H1 (cell line): ENCODE measurements at regions not wholly inside any gene's neighbourhood (a gene's known extent, or its start where the extent isn't known, plus 50 kb on each side); places are given as distances from the start of the nearest gene placed in this dataset.

Experiments used
- CREB1 ChIP-seq: IDR thresholded peaks from 2 replicates; pipeline ENCODE4 v1.6.1; 2012; ENCODE audit warnings: inconsistent platforms
- EZH2 ChIP-seq: fragments of 200-600 bp; sonication (generic); IDR thresholded peaks from 2 replicates; pipeline ENCODE4 v1.7.1; 2012; ENCODE audit warnings: low read depth, mild to moderate bottlenecking, moderate library complexity, low read length, inconsistent platforms; ENCODE audit not compliant: severe bottlenecking
- GABPA ChIP-seq: IDR thresholded peaks from 2 replicates; pipeline ENCODE4 v1.6.1; 2011; ENCODE audit warnings: mild to moderate bottlenecking, low read length, moderate library complexity, borderline replicate concordance; ENCODE audit not compliant: insufficient read depth
- JUN ChIP-seq: IDR thresholded peaks from 2 replicates; pipeline ENCODE4 v1.6.1; 2011; ENCODE audit warnings: low read depth, mild to moderate bottlenecking, improper control_type of control experiment, low read length
- KDM5A ChIP-seq: fragments of 200-600 bp; IDR thresholded peaks from 2 replicates; pipeline ENCODE4 v1.7.1; 2012; ENCODE audit warnings: mild to moderate bottlenecking, low read length, inconsistent platforms, mixed read lengths
- POLR2AphosphoS5 ChIP-seq: IDR thresholded peaks from 2 replicates; pipeline ENCODE4 v1.6.1; 2011; ENCODE audit warnings: low read depth, low read length
- RNF2 ChIP-seq: fragments of 200-900, 300-1000 bp; sonication (generic); IDR thresholded peaks from 2 replicates; pipeline ENCODE4 v1.7.1; 2016; ENCODE audit warnings: borderline replicate concordance, low read depth, mild to moderate bottlenecking, antibody characterized with exemption, low read length; ENCODE audit not compliant: poor library complexity, severe bottlenecking; ENCODE audit errors: missing control alignments
- SIN3A ChIP-seq, 2 experiments: IDR thresholded peaks in 1 of 2; conservative IDR thresholded peaks in 1 of 2; 2 replicates each; pipeline ENCODE4 v1.6.1; 2011 to 2012; ENCODE audit warnings: low read length in 2 of 2, improper control_type of control experiment in 1 of 2, low read depth in 1 of 2, mild to moderate bottlenecking in 1 of 2
- TF ChIP-seq, protein P1 (sequence below): IDR thresholded peaks from 2 replicates; pipeline ENCODE4 v1.6.1; 2012; ENCODE audit warnings: low read length, inconsistent platforms
- TF ChIP-seq, protein P2 (sequence below), 3 experiments: IDR thresholded peaks; 1 replicate in 2 of 3; 2 replicates in 1 of 3; pipeline versions ENCODE4 v1.5.1 to v1.6.1; 2011; ENCODE audit warnings: low read length in 3 of 3, mild to moderate bottlenecking in 3 of 3, inconsistent platforms in 2 of 3, low read depth in 1 of 3, moderate library complexity in 1 of 3; ENCODE audit not compliant: insufficient read depth in 1 of 3; ENCODE audit errors: control extremely low read depth in 1 of 3
- TF ChIP-seq, protein P3 (sequence below): IDR thresholded peaks from 2 replicates; pipeline ENCODE4 v1.6.1; 2011; ENCODE audit warnings: low read length, improper control_type of control experiment

DNA sequence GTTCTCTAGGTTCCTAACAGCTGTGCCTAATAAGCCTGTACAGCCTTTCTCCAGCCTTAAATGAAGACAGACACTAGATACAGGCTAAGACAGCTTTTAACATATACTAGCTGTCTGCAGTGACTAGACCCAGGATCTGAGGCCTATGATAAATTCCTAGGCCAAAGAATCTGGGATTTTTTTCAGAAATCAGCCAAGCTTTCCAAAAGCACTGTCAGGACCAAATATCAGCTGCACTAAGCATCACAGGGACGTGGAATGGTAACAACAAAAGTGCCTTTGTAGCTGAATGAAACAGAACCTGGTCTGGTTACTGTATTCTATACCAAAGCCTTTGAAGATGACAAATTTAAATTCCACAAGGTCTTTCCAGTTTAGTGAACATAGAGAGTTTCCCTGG is 77.9 kb upstream of the DOCK9 start:
- no peak for TF ChIP-seq GABPA
- no peak for TF ChIP-seq KDM5A
- TF ChIP-seq, protein P1, sequence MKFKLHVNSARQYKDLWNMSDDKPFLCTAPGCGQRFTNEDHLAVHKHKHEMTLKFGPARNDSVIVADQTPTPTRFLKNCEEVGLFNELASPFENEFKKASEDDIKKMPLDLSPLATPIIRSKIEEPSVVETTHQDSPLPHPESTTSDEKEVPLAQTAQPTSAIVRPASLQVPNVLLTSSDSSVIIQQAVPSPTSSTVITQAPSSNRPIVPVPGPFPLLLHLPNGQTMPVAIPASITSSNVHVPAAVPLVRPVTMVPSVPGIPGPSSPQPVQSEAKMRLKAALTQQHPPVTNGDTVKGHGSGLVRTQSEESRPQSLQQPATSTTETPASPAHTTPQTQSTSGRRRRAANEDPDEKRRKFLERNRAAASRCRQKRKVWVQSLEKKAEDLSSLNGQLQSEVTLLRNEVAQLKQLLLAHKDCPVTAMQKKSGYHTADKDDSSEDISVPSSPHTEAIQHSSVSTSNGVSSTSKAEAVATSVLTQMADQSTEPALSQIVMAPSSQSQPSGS: no peak
- TF ChIP-seq JUN: no peak
- TF ChIP-seq, protein P2, sequence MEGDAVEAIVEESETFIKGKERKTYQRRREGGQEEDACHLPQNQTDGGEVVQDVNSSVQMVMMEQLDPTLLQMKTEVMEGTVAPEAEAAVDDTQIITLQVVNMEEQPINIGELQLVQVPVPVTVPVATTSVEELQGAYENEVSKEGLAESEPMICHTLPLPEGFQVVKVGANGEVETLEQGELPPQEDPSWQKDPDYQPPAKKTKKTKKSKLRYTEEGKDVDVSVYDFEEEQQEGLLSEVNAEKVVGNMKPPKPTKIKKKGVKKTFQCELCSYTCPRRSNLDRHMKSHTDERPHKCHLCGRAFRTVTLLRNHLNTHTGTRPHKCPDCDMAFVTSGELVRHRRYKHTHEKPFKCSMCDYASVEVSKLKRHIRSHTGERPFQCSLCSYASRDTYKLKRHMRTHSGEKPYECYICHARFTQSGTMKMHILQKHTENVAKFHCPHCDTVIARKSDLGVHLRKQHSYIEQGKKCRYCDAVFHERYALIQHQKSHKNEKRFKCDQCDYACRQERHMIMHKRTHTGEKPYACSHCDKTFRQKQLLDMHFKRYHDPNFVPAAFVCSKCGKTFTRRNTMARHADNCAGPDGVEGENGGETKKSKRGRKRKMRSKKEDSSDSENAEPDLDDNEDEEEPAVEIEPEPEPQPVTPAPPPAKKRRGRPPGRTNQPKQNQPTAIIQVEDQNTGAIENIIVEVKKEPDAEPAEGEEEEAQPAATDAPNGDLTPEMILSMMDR (IDR thresholded peaks at IDR 0.05; ENCODE audit: control extremely low read depth in 1 of 3, insufficient read depth in 1 of 3, low read depth in 1 of 3, low read length in 3 of 3): no peak
- TF ChIP-seq CREB1: no peak
- TF ChIP-seq POLR2AphosphoS5: no peak
- TF ChIP-seq RNF2: no peak
- TF ChIP-seq, protein P3, sequence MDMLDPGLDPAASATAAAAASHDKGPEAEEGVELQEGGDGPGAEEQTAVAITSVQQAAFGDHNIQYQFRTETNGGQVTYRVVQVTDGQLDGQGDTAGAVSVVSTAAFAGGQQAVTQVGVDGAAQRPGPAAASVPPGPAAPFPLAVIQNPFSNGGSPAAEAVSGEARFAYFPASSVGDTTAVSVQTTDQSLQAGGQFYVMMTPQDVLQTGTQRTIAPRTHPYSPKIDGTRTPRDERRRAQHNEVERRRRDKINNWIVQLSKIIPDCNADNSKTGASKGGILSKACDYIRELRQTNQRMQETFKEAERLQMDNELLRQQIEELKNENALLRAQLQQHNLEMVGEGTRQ: no peak
- no peak for TF ChIP-seq SIN3A (conservative IDR thresholded peaks at IDR 0.05 in 1 of 2, IDR thresholded peaks at IDR 0.05 in 1 of 2; ENCODE audit: low read depth in 1 of 2, low read length in 2 of 2)
- TF ChIP-seq EZH2: no peak
